WI38 (cell line): ENCODE measurements at regions not wholly inside any gene's neighbourhood (a gene's known extent, or its start where the extent isn't known, plus 50 kb on each side); places are given as distances from the start of the nearest gene placed in this dataset.

Experiments used
- H3K4me3 ChIP-seq: 2 replicates; pipeline ENCODE4 v1.5.1; 2011; ENCODE audit warnings: low read depth, mild to moderate bottlenecking, control low read depth, low read length
- CTCF ChIP-seq: IDR thresholded peaks from 2 replicates; pipeline ENCODE4 v1.5.1; 2012; ENCODE audit warnings: low read depth, mild to moderate bottlenecking, control low read depth, low read length

- no peak overlapping the region for H3K4me3 ChIP-seq
- TF ChIP-seq CTCF, result no peak
These were observed 58.7 kb downstream of the EDN1 start for GRCh38 chr6:12348530-12349511.

- TF ChIP-seq CTCF, result no peak
- no peak overlapping the region for H3K4me3 ChIP-seq
These were observed 60.5 kb downstream of the EDN1 start for GRCh38 chr6:12350644-12351170.

- no peak for TF ChIP-seq CTCF
- no peak overlapping the region for H3K4me3 ChIP-seq
These were observed 61.5 kb downstream of the EDN1 start for GRCh38 chr6:12351672-12352071.

GRCh38 chr6:12353731-12354130 is 63.6 kb downstream of the EDN1 start:
- H3K4me3 ChIP-seq, result no peak overlapping the region
- no peak for TF ChIP-seq CTCF

- no peak for TF ChIP-seq CTCF
- H3K4me3 ChIP-seq, result no peak overlapping the region
These were observed 64.3 kb downstream of the EDN1 start for GRCh38 chr6:12354499-12354898.

GRCh38 chr6:12355354-12355753 is 65.2 kb downstream of the EDN1 start:
- H3K4me3 ChIP-seq, result no peak overlapping the region
- TF ChIP-seq CTCF, result no peak

GRCh38 chr6:12356431-12356830 is 66.3 kb downstream of the EDN1 start:
- no peak overlapping the region for H3K4me3 ChIP-seq
- TF ChIP-seq CTCF, result no peak
